Breast epithelium (tissue), 3 donors: ENCODE measurements at regions not wholly inside any gene's neighbourhood (a gene's known extent, or its start where the extent isn't known, plus 50 kb on each side); places are given as distances from the start of the nearest gene placed in this dataset.

Source experiments
- POLR2A ChIP-seq: fragments of 450-650 bp; IDR thresholded peaks from one replicate; pipeline ENCODE4 v1.6.1; 2016; ENCODE audit warnings: antibody characterized with exemption, mild to moderate bottlenecking, moderate library complexity
- POLR2AphosphoS5 ChIP-seq, 3 donors: sonication (generic); formaldehyde crosslinking; IDR thresholded peaks; one replicate each; pipeline ENCODE4 v1.6.1; 2017; ENCODE audit warnings: antibody characterized with exemption in 3 of 3
- TF ChIP-seq, protein P1 (sequence below), 3 donors: fragments of 450-650 bp; IDR thresholded peaks; one replicate each; pipeline ENCODE4 v1.5.1; 2016 to 2017; ENCODE audit warnings: antibody characterized with exemption in 3 of 3, mild to moderate bottlenecking in 3 of 3, moderate library complexity in 3 of 3

DNA sequence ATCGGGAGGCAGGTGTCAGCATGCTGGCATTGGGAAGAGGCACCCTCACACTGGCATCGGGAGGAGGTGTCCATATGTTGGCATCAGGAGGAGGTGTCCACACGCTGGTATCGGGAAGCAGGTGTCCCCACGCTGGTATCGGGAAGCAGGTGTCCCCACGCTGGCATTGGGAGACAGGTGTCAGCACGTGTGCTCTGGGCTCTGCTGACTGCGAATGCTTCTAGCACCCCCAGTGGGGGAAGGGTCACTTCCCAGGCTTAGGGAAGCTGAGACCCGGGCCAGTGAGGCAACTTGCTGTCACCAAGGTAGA, 92.5 kb upstream of the IKZF1 start:
- TF ChIP-seq, protein P1, sequence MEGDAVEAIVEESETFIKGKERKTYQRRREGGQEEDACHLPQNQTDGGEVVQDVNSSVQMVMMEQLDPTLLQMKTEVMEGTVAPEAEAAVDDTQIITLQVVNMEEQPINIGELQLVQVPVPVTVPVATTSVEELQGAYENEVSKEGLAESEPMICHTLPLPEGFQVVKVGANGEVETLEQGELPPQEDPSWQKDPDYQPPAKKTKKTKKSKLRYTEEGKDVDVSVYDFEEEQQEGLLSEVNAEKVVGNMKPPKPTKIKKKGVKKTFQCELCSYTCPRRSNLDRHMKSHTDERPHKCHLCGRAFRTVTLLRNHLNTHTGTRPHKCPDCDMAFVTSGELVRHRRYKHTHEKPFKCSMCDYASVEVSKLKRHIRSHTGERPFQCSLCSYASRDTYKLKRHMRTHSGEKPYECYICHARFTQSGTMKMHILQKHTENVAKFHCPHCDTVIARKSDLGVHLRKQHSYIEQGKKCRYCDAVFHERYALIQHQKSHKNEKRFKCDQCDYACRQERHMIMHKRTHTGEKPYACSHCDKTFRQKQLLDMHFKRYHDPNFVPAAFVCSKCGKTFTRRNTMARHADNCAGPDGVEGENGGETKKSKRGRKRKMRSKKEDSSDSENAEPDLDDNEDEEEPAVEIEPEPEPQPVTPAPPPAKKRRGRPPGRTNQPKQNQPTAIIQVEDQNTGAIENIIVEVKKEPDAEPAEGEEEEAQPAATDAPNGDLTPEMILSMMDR (IDR thresholded peaks at IDR 0.05): no peak
- TF ChIP-seq POLR2AphosphoS5 (IDR thresholded peaks at IDR 0.05): no peak
- no peak for TF ChIP-seq POLR2A
